BE2C (cell line): ENCODE measurements at regions not wholly inside any gene's neighbourhood (a gene's known extent, or its start where the extent isn't known, plus 50 kb on each side); places are given as distances from the start of the nearest gene placed in this dataset.
"Not testable (repeated sequence)": the region's sequence is repeated elsewhere in the genome, so short reads cannot be mapped to it uniquely, and the experiment has no call there.

Experiments used
- DNase-seq: peaks from one replicate; pipeline ENCODE4 v3.0.0-alpha.2; 2020
- H3K27me3 ChIP-seq: fragments of 250-450 bp; sonication (Bioruptor Pico); 2 replicates; pipeline ENCODE4 v1.5.1; 2020; ENCODE audit warnings: mild to moderate bottlenecking
- H3K36me3 ChIP-seq: fragments of 250-450 bp; sonication (Bioruptor Pico); 2 replicates; pipeline ENCODE4 v1.5.1; 2020; ENCODE audit warnings: mild to moderate bottlenecking
- H3K4me1 ChIP-seq: fragments of 250-450 bp; sonication (Bioruptor Pico); 2 replicates; pipeline ENCODE4 v1.5.1; 2020
- H3K4me3 ChIP-seq: 2 replicates; pipeline ENCODE4 v1.5.1; 2011; ENCODE audit warnings: low read depth, low read length
- H3K9me3 ChIP-seq: fragments of 250-450 bp; sonication (Bioruptor Pico); 2 replicates; pipeline ENCODE4 v1.5.1; 2020
- CTCF ChIP-seq: IDR thresholded peaks from 2 replicates; pipeline ENCODE4 v1.5.1; 2012; ENCODE audit warnings: mild to moderate bottlenecking, low read depth, low read length

- Histone ChIP-seq H3K27me3 (no peaks in the 10 kb centered on the region), H3K4me3 (no peak overlapping the region), H3K9me3 (no peaks in the 10 kb centered on the region), H3K4me1 (no peaks in the 10 kb centered on the region), H3K36me3 (no peaks in the 10 kb centered on the region)
- no peak for TF ChIP-seq CTCF
- DNase-seq: no peak
Observed at GRCh38 chr4:77235289-77235854, 78.4 kb downstream of the CCNG2 start.

- no peaks in the 10 kb centered on the region for H3K9me3 ChIP-seq
- TF ChIP-seq CTCF: no peak
- no peaks in the 10 kb centered on the region for H3K27me3 ChIP-seq
- H3K4me3 ChIP-seq: no peak overlapping the region
- no peak for DNase-seq
- H3K36me3 ChIP-seq: no peaks in the 10 kb centered on the region
- H3K4me1 ChIP-seq: no peaks in the 10 kb centered on the region
Observed at GRCh38 chr4:77236806-77237205, 79.8 kb downstream of the CCNG2 start.

- Histone ChIP-seq H3K36me3 (no peaks in the 10 kb centered on the region), H3K4me3 (no peak overlapping the region), H3K4me1 (no peaks in the 10 kb centered on the region), H3K27me3 (no peaks in the 10 kb centered on the region), H3K9me3 (no peaks in the 10 kb centered on the region)
- DNase-seq: peak; percentile 73
- TF ChIP-seq CTCF: peak; percentile 87
Observed at GRCh38 chr4:77240469-77241066, 83.6 kb downstream of the CCNG2 start.

- no peaks in the 10 kb centered on the region for H3K9me3 ChIP-seq
- no peak for DNase-seq
- H3K27me3 ChIP-seq: no peaks in the 10 kb centered on the region
- no peaks in the 10 kb centered on the region for H3K36me3 ChIP-seq
- H3K4me3 ChIP-seq: no peak overlapping the region
- no peaks in the 10 kb centered on the region for H3K4me1 ChIP-seq
- TF ChIP-seq CTCF: no peak
Observed at GRCh38 chr4:77248805-77249204, 91.8 kb downstream of the CCNG2 start.

- H3K36me3 ChIP-seq: no peaks in the 10 kb centered on the region
- H3K9me3 ChIP-seq: no peaks in the 10 kb centered on the region
- no peak for TF ChIP-seq CTCF
- no peak for DNase-seq
- no peaks in the 10 kb centered on the region for H3K4me1 ChIP-seq
- no peaks in the 10 kb centered on the region for H3K27me3 ChIP-seq
- no peak overlapping the region for H3K4me3 ChIP-seq
Observed at GRCh38 chr4:77251751-77252150, 94.7 kb downstream of the CCNG2 start.

- TF ChIP-seq CTCF: no peak
- H3K4me1 ChIP-seq: no peaks in the 10 kb centered on the region
- H3K4me3 ChIP-seq: no peak overlapping the region
- H3K9me3 ChIP-seq: no peaks in the 10 kb centered on the region
- H3K36me3 ChIP-seq: no peaks in the 10 kb centered on the region
- no peak for DNase-seq
- no peaks in the 10 kb centered on the region for H3K27me3 ChIP-seq
Observed at GRCh38 chr4:77263247-77263646, 106.2 kb downstream of the CCNG2 start.

GRCh38 chr4:77263976-77264375 lies 107.0 kb downstream of the CCNG2 start:
- DNase-seq, H3K4me1 ChIP-seq, H3K27me3 ChIP-seq, H3K36me3 ChIP-seq, H3K9me3 ChIP-seq, H3K4me3 ChIP-seq: not testable (repeated sequence)
